K562 (cell line): ENCODE measurements at regions not wholly inside any gene's neighbourhood (a gene's known extent, or its start where the extent isn't known, plus 50 kb on each side); places are given as distances from the start of the nearest gene placed in this dataset.

Experiments used
- FOXK1 ChIP-seq: sonication (generic); formaldehyde crosslinking; IDR thresholded peaks from 2 replicates; pipeline ENCODE4 v1.8.0; 2022; ENCODE audit warnings: missing genetic modification reagents, mild to moderate bottlenecking, borderline replicate concordance
- JUN ChIP-seq, 2 experiments: sonication (generic) in 1 of 2; formaldehyde crosslinking in 1 of 2; IDR thresholded peaks; 2 replicates each; pipeline versions ENCODE4 v1.6.1 to v1.8.0; 2012 to 2022; ENCODE audit warnings: borderline replicate concordance in 2 of 2, mild to moderate bottlenecking in 2 of 2, improper control_type of control experiment in 1 of 2, low read depth in 1 of 2, low read length in 1 of 2, missing genetic modification reagents in 1 of 2
- MBD2 ChIP-seq: sonication (generic); IDR thresholded peaks from 2 replicates; pipeline ENCODE4 v1.6.1; 2016; ENCODE audit warnings: low read depth, borderline replicate concordance
- PHF21A ChIP-seq: fragments of 450-650 bp; IDR thresholded peaks from 2 replicates; pipeline ENCODE4 v1.6.1; 2017; ENCODE audit warnings: low read depth, borderline replicate concordance
- POLR2AphosphoS5 ChIP-seq: IDR thresholded peaks from 2 replicates; pipeline ENCODE4 v1.6.1; 2011; ENCODE audit warnings: mild to moderate bottlenecking, low read depth, low read length, moderate library complexity; ENCODE audit not compliant: control insufficient read depth, insufficient read depth
- RBBP5 ChIP-seq: fragments of 200-600 bp; sonication (generic); IDR thresholded peaks from 2 replicates; pipeline ENCODE4 v1.6.1; 2012; ENCODE audit warnings: borderline replicate concordance, mild to moderate bottlenecking, low read length, control low read depth, inconsistent platforms; ENCODE audit not compliant: insufficient read depth, poor library complexity, severe bottlenecking
- TCFL5 ChIP-seq: fragments of 250-450 bp; sonication (Bioruptor Pico); conservative IDR thresholded peaks from 2 replicates; pipeline ENCODE4 v1.6.1; 2021; ENCODE audit warnings: mild to moderate bottlenecking, moderate library complexity, matching md5 sums
- ZNF436 ChIP-seq: fragments of 250-450, 450-650 bp; sonication (Bioruptor Pico); formaldehyde crosslinking; IDR thresholded peaks from 2 replicates; pipeline ENCODE4 v1.7.0; 2020; ENCODE audit warnings: mild to moderate bottlenecking
- ZNF75A ChIP-seq: fragments of 450-650 bp; formaldehyde crosslinking; IDR thresholded peaks from 2 replicates; pipeline ENCODE4 v1.4.0; 2020; ENCODE audit warnings: mild to moderate bottlenecking
- TF ChIP-seq, protein P1 (sequence below): IDR thresholded peaks from 2 replicates; pipeline ENCODE4 v1.6.1; 2012; ENCODE audit warnings: low read depth, low read length, improper control_type of control experiment, borderline replicate concordance
- TF ChIP-seq, protein P2 (sequence below), 3 experiments: IDR thresholded peaks in 2 of 3; conservative IDR thresholded peaks in 1 of 3; 2 replicates each; pipeline ENCODE4 v1.5.1; 2011 to 2012; ENCODE audit warnings: low read length in 3 of 3, mild to moderate bottlenecking in 3 of 3, control low read depth in 2 of 3, improper control_type of control experiment in 1 of 3, inconsistent platforms in 1 of 3, low read depth in 1 of 3, mixed read lengths in 1 of 3, moderate library complexity in 1 of 3; ENCODE audit not compliant: insufficient read depth in 2 of 3

DNA sequence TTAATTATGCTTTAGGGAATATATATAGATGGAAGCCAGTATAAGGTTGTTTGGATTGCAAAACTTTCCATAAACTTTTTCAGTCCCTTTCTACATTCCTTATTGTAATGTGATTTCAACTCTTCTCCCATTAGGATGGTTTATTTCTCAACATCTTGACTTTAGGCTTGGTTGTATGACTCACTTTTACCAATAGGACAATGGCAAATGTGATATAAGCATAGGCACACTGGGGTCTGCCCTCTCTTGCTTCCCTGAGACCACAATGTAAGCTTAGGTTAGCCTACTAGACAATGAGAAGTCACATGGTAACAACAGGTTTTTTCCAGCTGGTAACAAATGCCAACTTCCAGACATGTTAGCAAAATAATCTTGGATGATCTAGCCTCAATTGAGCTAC is 163.3 kb upstream of the RBPJ start:
- TF ChIP-seq RBBP5 (no peak), MBD2 (no peak), FOXK1 (no peak), JUN (IDR thresholded peaks at IDR 0.05; ENCODE audit: borderline replicate concordance, low read depth, low read length) (no peak), JUN (CRISPR knock-in tag; IDR thresholded peaks at IDR 0.05; ENCODE audit: borderline replicate concordance) (no peak), POLR2AphosphoS5 (no peak), TCFL5 (CRISPR knock-in tag) (no peak), ZNF436 (CRISPR knock-in tag) (no peak), PHF21A (no peak), ZNF75A (CRISPR knock-in tag) (no peak)
- TF ChIP-seq, protein P1, sequence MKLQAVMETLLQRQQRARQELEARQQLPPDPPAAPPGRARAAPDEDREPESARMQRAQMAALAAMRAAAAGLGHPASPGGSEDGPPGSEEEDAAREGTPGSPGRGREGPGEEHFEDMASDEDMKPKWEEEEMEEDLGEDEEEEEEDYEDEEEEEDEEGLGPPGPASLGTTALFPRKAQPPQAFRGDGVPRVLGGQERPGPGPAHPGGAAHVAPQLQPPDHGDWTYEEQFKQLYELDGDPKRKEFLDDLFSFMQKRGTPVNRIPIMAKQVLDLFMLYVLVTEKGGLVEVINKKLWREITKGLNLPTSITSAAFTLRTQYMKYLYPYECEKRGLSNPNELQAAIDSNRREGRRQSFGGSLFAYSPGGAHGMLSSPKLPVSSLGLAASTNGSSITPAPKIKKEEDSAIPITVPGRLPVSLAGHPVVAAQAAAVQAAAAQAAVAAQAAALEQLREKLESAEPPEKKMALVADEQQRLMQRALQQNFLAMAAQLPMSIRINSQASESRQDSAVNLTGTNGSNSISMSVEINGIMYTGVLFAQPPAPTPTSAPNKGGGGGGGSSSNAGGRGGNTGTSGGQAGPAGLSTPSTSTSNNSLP, result no peak
- TF ChIP-seq, protein P2, sequence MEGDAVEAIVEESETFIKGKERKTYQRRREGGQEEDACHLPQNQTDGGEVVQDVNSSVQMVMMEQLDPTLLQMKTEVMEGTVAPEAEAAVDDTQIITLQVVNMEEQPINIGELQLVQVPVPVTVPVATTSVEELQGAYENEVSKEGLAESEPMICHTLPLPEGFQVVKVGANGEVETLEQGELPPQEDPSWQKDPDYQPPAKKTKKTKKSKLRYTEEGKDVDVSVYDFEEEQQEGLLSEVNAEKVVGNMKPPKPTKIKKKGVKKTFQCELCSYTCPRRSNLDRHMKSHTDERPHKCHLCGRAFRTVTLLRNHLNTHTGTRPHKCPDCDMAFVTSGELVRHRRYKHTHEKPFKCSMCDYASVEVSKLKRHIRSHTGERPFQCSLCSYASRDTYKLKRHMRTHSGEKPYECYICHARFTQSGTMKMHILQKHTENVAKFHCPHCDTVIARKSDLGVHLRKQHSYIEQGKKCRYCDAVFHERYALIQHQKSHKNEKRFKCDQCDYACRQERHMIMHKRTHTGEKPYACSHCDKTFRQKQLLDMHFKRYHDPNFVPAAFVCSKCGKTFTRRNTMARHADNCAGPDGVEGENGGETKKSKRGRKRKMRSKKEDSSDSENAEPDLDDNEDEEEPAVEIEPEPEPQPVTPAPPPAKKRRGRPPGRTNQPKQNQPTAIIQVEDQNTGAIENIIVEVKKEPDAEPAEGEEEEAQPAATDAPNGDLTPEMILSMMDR (IDR thresholded peaks at IDR 0.05 in 2 of 3, conservative IDR thresholded peaks at IDR 0.05 in 1 of 3; ENCODE audit: insufficient read depth in 2 of 3, low read depth in 1 of 3, low read length in 3 of 3), result no peak
